A673 (cell line): ENCODE measurements at regions not wholly inside any gene's neighbourhood (a gene's known extent, or its start where the extent isn't known, plus 50 kb on each side); places are given as distances from the start of the nearest gene placed in this dataset.

Source experiments
- BruUV-seq: library from RNA; stranded (reverse); fragments of 400-500 nt; replicated peaks from 2 replicates; lab custom pipeline; 2021; lab: Mats Ljungman, UMichigan
- CTCF ChIA-PET: fragments of 300-600 bp; sonication (Branson Sonifier 250); formaldehyde crosslinking; loops from one replicate; lab custom pipeline; 2022; ENCODE audit warnings: antibody characterized with exemption; lab: Charles Lee
- POLR2A ChIA-PET: fragments of 300-600 bp; sonication (Branson Sonifier 250); formaldehyde crosslinking; loops from one replicate; lab custom pipeline; 2022; ENCODE audit warnings: antibody characterized with exemption; ENCODE audit not compliant: low non-redundant PET; lab: Charles Lee
- DNase-seq: peaks from one replicate; pipeline ENCODE4 v3.0.0-alpha.2; 2015; ENCODE audit warnings: low spot score
- H3K27ac ChIP-seq: fragments of 200-600 bp; sonication (generic); 2 replicates; pipeline ENCODE4 v1.5.1; 2016; ENCODE audit warnings: mixed run types, low read depth, mild to moderate bottlenecking, mixed read lengths, antibody characterized with exemption, low read length; ENCODE audit not compliant: poor library complexity, severe bottlenecking
- H3K27me3 ChIP-seq: fragments of 200-600 bp; sonication (generic); replicated peaks from 2 replicates; pipeline ENCODE4 v1.6.1; 2017; ENCODE audit warnings: mixed run types, low read depth, mild to moderate bottlenecking, mixed read lengths, antibody characterized with exemption, low read length; ENCODE audit not compliant: insufficient read depth, poor library complexity
- H3K36me3 ChIP-seq: fragments of 200-600 bp; sonication (generic); 2 replicates; pipeline ENCODE4 v1.6.1; 2016; ENCODE audit warnings: mixed run types, mild to moderate bottlenecking, mixed read lengths, antibody characterized with exemption, low read length; ENCODE audit not compliant: insufficient read depth, poor library complexity, severe bottlenecking
- H3K4me1 ChIP-seq: fragments of 200-600 bp; sonication (generic); 2 replicates; pipeline ENCODE4 v1.6.1; 2017; ENCODE audit warnings: mixed run types, mild to moderate bottlenecking, mixed read lengths, antibody characterized with exemption, low read length; ENCODE audit not compliant: insufficient read depth, poor library complexity, severe bottlenecking
- H3K4me3 ChIP-seq: fragments of 200-600 bp; sonication (generic); 2 replicates; pipeline ENCODE4 v1.5.1; 2016; ENCODE audit warnings: low read depth, mixed run types, mild to moderate bottlenecking, mixed read lengths, low read length; ENCODE audit not compliant: poor library complexity, severe bottlenecking
- H3K9me3 ChIP-seq: fragments of 200-600 bp; sonication (generic); 2 replicates; pipeline ENCODE4 v1.6.1; 2016; ENCODE audit warnings: mixed run types, low read depth, mild to moderate bottlenecking, mixed read lengths, antibody characterized with exemption, low read length; ENCODE audit not compliant: poor library complexity, severe bottlenecking
- EZH2 ChIP-seq: fragments of 200-600 bp; sonication (generic); IDR thresholded peaks from 2 replicates; pipeline ENCODE4 v1.6.1; 2017; ENCODE audit warnings: borderline replicate concordance, low read depth, mild to moderate bottlenecking, mixed read lengths, antibody characterized with exemption, low read length; ENCODE audit not compliant: poor library complexity, severe bottlenecking
- intact Hi-C: fragments of 100-400 bp; cut with micrococcal nuclease; formaldehyde crosslinking; loops from one replicate; pipeline ENCODE4 v1.10.0; 2022; ENCODE audit not compliant: unreplicated experiment
- TF ChIP-seq, protein P1 (sequence below): fragments of 300-800, 200-600 bp; sonication (generic); conservative IDR thresholded peaks from 2 replicates; pipeline ENCODE4 v1.5.1; 2017; ENCODE audit warnings: low read depth, mild to moderate bottlenecking, antibody characterized with exemption, low read length, moderate library complexity, mixed read lengths

DNA sequence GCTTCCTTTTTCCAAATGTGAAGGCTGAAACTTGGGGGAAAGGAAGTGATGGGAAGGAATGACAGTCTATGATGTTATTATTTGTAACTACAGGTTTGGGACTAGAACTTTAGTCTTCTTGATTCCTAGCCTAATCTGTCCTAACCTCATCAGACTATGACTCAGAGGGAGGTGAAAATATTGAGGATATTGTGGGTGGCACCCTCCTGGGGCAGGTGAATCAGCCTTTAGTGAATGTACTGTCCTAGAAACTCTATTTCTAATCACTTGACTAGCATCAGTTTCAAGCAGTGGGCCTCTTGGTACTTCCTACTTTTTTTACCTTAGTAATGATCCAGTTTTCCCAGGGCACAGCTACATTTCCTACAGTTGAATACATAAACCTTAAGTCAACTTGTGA is 829.0 kb upstream of the API5 start:
- ChIA-PET POLR2A (no interaction called here), CTCF (no interaction called here)
- no peaks in the 10 kb centered on the region for H3K4me1 ChIP-seq
- no peaks in the 10 kb centered on the region for H3K36me3 ChIP-seq
- TF ChIP-seq, protein P1, sequence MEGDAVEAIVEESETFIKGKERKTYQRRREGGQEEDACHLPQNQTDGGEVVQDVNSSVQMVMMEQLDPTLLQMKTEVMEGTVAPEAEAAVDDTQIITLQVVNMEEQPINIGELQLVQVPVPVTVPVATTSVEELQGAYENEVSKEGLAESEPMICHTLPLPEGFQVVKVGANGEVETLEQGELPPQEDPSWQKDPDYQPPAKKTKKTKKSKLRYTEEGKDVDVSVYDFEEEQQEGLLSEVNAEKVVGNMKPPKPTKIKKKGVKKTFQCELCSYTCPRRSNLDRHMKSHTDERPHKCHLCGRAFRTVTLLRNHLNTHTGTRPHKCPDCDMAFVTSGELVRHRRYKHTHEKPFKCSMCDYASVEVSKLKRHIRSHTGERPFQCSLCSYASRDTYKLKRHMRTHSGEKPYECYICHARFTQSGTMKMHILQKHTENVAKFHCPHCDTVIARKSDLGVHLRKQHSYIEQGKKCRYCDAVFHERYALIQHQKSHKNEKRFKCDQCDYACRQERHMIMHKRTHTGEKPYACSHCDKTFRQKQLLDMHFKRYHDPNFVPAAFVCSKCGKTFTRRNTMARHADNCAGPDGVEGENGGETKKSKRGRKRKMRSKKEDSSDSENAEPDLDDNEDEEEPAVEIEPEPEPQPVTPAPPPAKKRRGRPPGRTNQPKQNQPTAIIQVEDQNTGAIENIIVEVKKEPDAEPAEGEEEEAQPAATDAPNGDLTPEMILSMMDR = no peak
- TF ChIP-seq EZH2 = no peak
- no peak for DNase-seq
- H3K4me3 ChIP-seq = no peak overlapping the region
- BruUV-seq = no TSS peak
- no peak overlapping the region for H3K27ac ChIP-seq
- H3K27me3 ChIP-seq = no peaks in the 10 kb centered on the region
- intact Hi-C loops = no loop called here
- peaks cover 29% of the 10 kb centered on the region for H3K9me3 ChIP-seq

DNA sequence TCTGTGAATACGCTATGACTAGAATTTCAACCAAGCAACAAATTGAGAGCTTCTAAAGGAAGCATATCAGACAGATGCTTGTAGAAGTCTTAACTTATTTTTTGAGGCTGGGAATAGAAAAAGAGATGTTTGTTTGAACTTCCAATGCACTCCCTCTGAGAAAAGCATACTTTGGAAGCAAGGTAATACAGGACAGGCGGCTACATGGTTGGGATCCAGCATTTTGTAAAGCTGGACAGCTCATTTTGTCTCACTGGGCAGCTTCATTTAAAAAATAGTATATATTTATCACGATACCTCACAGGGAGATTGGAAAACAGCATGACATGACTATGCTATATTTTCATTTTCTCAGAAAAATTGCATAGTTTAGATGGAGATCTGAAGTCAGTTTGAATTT is 821.3 kb upstream of the API5 start:
- no peaks in the 10 kb centered on the region for H3K4me1 ChIP-seq
- no TSS peak for BruUV-seq
- ChIA-PET POLR2A (no interaction called here), CTCF (no interaction called here)
- no peaks in the 10 kb centered on the region for H3K36me3 ChIP-seq
- H3K27ac ChIP-seq = no peak overlapping the region
- H3K9me3 ChIP-seq = peaks cover 17% of the 10 kb centered on the region
- H3K27me3 ChIP-seq = no peaks in the 10 kb centered on the region
- DNase-seq = no peak
- H3K4me3 ChIP-seq = no peak overlapping the region
- intact Hi-C loops = no loop called here
- TF ChIP-seq, protein P1 = no peak
- no peak for TF ChIP-seq EZH2

GRCh38 chr11:42494459-42494858 is 817.3 kb upstream of the API5 start:
- CTCF ChIA-PET = no interaction called here
- no peak overlapping the region for H3K4me3 ChIP-seq
- intact Hi-C loops = no loop called here
- H3K27me3 ChIP-seq = no peaks in the 10 kb centered on the region
- H3K4me1 ChIP-seq = no peaks in the 10 kb centered on the region
- DNase-seq = no peak
- POLR2A ChIA-PET = no interaction called here
- peaks cover 7% of the 10 kb centered on the region for H3K9me3 ChIP-seq
- no peaks in the 10 kb centered on the region for H3K36me3 ChIP-seq
- no peak overlapping the region for H3K27ac ChIP-seq
- no peak for TF ChIP-seq EZH2
- TF ChIP-seq, protein P1 = no peak
- BruUV-seq = no TSS peak
